ENCODE measurements at regions not wholly inside any gene's neighbourhood (a gene's known extent, or its start where the extent isn't known, plus 50 kb on each side); places are given as distances from the start of the nearest gene placed in this dataset.

DNA sequence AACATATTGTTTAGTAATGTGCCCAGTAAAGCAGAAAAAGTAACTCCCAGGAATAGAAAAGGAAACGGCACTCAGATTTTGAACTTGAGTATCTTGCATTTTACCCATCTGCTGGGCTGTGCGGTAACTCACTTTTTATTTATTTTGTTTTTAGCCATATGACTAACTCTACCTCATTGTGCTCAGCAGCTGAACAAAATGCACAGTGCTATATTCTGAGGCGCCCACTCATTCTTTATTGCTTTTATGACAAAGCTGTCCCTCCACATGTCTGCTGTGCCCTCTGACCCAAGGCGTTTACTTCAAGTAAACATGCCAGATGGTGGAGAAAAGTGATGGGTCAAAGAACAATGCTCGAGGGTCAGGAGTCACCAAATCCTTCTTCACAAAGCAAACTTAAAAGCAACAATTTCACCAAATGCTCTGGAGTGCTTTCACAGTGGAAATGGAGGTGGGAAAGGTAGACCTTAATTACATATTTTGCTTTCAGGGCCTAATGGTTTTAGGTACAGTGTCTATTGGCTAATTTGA, 215.2 kb upstream of the ELAVL2 start:
- H3K4me3 ChIP-seq (ENCODE audit: control insufficient read depth, low read depth, low read length), result no peak overlapping the region
- TF ChIP-seq, protein P1, sequence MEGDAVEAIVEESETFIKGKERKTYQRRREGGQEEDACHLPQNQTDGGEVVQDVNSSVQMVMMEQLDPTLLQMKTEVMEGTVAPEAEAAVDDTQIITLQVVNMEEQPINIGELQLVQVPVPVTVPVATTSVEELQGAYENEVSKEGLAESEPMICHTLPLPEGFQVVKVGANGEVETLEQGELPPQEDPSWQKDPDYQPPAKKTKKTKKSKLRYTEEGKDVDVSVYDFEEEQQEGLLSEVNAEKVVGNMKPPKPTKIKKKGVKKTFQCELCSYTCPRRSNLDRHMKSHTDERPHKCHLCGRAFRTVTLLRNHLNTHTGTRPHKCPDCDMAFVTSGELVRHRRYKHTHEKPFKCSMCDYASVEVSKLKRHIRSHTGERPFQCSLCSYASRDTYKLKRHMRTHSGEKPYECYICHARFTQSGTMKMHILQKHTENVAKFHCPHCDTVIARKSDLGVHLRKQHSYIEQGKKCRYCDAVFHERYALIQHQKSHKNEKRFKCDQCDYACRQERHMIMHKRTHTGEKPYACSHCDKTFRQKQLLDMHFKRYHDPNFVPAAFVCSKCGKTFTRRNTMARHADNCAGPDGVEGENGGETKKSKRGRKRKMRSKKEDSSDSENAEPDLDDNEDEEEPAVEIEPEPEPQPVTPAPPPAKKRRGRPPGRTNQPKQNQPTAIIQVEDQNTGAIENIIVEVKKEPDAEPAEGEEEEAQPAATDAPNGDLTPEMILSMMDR (conservative IDR thresholded peaks at IDR 0.05; ENCODE audit: control insufficient read depth, insufficient read depth, low read depth, low read length), result no peak
- no peak for DNase-seq (ENCODE audit: low read depth)

GRCh38 chr9:24036459-24036858, 210.4 kb upstream of the ELAVL2 start:
- no peak overlapping the region for H3K4me3 ChIP-seq (ENCODE audit: control insufficient read depth, low read depth, low read length)
- TF ChIP-seq, protein P1 (conservative IDR thresholded peaks at IDR 0.05; ENCODE audit: control insufficient read depth, insufficient read depth, low read depth, low read length), result no peak
- no peak for DNase-seq (ENCODE audit: low read depth)

DNA sequence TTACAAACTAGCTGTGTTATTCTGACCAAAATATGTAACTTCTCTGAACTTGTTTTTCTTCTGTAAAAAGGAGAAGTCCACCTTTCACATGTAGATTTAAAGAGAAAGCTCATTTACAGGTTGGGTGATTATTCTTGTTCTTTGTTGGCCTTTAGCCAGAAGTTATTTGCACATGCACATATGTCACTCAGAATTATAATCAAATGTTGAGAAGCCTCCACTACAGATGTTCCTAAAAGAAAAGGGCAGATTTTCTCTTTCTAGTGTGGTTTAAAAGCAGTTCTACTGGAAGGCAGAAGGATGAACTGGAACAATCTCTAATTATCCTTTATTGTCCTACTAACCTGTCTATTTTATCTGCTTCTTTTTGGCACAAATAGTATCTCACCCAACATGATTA, 209.8 kb upstream of the ELAVL2 start:
- DNase-seq (ENCODE audit: low read depth), result no peak
- TF ChIP-seq, protein P1 (conservative IDR thresholded peaks at IDR 0.05; ENCODE audit: control insufficient read depth, insufficient read depth, low read depth, low read length), result no peak
- no peak overlapping the region for H3K4me3 ChIP-seq (ENCODE audit: control insufficient read depth, low read depth, low read length)

DNA sequence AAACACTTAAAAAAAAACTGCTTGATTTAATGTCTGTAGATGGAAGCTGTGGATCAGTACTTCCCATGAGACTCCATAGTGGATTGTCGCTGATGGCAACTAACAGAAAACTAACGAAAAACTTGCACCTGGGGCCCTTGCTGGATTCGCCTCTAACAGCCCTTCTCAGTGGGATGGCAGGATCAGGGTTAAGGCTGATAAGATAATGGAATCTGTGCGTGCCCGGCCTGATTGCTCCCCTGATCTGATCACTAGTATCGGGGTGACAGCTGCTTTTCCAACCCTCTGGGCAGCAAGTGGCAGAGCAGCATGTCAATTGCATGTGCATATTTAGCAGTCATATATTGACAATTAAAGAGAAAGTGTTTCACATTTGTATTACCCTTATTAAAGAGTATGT, 185.8 kb upstream of the ELAVL2 start:
- TF ChIP-seq, protein P1 (conservative IDR thresholded peaks at IDR 0.05; ENCODE audit: control insufficient read depth, insufficient read depth, low read depth, low read length), result no peak
- no peak overlapping the region for H3K4me3 ChIP-seq (ENCODE audit: control insufficient read depth, low read depth, low read length)
- DNase-seq (ENCODE audit: low read depth), result no peak

DNA sequence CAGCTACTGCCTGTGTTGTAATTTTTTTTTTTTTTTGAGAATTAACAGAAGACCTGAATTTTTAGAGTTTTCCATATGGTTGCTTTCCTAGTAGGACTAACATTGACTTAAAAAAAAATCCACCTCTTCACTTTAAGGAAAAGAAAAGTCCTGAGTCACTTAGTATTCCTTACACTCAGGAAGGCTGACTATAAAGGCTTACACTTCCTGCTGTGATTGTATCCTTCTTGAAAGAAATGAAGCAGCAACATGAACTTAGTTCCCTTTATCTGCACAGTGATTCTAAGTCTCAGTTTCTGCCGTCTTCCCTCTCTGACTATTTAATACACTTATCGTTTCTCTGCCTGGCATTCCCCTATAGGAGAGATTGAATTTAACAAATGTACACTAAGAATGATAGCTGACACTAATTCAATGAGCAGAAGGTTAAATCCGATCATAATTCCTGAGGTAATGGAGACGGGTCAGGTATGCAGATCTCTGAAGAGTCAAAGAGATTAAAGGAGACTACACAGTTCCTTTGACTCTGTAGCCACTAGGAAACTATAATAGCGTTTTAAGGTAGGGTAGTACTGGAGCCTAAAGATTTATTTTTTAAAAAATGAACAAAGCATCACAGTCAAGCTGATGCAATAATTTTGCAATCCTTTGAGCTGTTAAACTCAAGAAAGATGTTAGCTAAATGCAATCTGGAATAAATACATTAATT, 185.1 kb upstream of the ELAVL2 start:
- DNase-seq (ENCODE audit: low read depth), result no peak
- TF ChIP-seq, protein P1 (conservative IDR thresholded peaks at IDR 0.05; ENCODE audit: control insufficient read depth, insufficient read depth, low read depth, low read length), result no peak
- no peak overlapping the region for H3K4me3 ChIP-seq (ENCODE audit: control insufficient read depth, low read depth, low read length)

- no peak for DNase-seq (ENCODE audit: low read depth)
- H3K4me3 ChIP-seq (ENCODE audit: control insufficient read depth, low read depth, low read length), result no peak overlapping the region
- TF ChIP-seq, protein P1 (conservative IDR thresholded peaks at IDR 0.05; ENCODE audit: control insufficient read depth, insufficient read depth, low read depth, low read length), result no peak
Observed at GRCh38 chr9:24009322-24009721, 183.3 kb upstream of the ELAVL2 start.
